ENCODE measurements at regions not wholly inside any gene's neighbourhood (a gene's known extent, or its start where the extent isn't known, plus 50 kb on each side); places are given as distances from the start of the nearest gene placed in this dataset.

- no peak for TF ChIP-seq POLR2A (IDR thresholded peaks at IDR 0.05)
- TF ChIP-seq CTCF (IDR thresholded peaks at IDR 0.05) = no peak
Measured at GRCh38 chr12:74846116-74846515, 308.5 kb downstream of the ATXN7L3B start.

Measured in thyroid gland (tissue), 4 donors.